SK-N-MC (cell line): ENCODE measurements at regions not wholly inside any gene's neighbourhood (a gene's known extent, or its start where the extent isn't known, plus 50 kb on each side); places are given as distances from the start of the nearest gene placed in this dataset.

ENCODE experiments used
- EZH2 ChIP-seq: fragments of 200-600 bp; sonication (generic); IDR thresholded peaks from one replicate; pipeline ENCODE4 v1.6.1; 2017; ENCODE audit warnings: antibody characterized with exemption
- FOXP2 ChIP-seq: optimal IDR thresholded peaks from 2 replicates; pipeline ENCODE3; 2011; ENCODE audit warnings: mild to moderate bottlenecking, moderate library complexity; ENCODE audit not compliant: insufficient read depth; ENCODE audit errors: extremely low read length, control extremely low read depth
- POLR2AphosphoS5 ChIP-seq: IDR thresholded peaks from 2 replicates; pipeline ENCODE4 v1.6.1; 2012; ENCODE audit warnings: mild to moderate bottlenecking, low read depth, low read length, borderline replicate concordance

DNA sequence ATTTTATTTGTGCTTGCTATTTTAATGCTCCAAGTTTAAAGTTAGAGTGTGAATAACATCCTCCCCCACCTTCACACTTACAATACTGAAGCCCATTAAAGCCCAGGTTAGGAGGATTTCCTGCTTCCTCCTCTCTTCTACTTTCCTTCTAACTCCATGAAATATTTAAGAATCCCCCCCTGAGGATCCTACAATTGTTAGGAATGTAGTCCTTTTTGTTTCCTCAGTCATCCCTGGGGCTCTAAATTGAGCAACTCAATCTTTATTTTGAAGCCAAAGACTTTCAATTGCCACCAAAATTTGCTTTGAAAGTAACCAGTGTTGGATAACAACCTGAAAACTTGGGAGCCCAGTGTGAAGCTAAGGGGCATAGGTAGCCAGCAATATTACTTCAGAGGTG is 276.9 kb downstream of the FAM47A start:
- TF ChIP-seq FOXP2 (no peak), EZH2 (no peak), POLR2AphosphoS5 (no peak)
